22Rv1 (cell line): ENCODE measurements at regions not wholly inside any gene's neighbourhood (a gene's known extent, or its start where the extent isn't known, plus 50 kb on each side); places are given as distances from the start of the nearest gene placed in this dataset.

Source experiments
- ZFX ChIP-seq: fragments of 450-650 bp; IDR thresholded peaks from 2 replicates; pipeline ENCODE4 v1.6.1; 2017; ENCODE audit warnings: antibody characterized with exemption, borderline replicate concordance
- TF ChIP-seq, protein P1 (sequence below): fragments of 450-650 bp; IDR thresholded peaks from 2 replicates; pipeline ENCODE4 v1.5.1; 2017; ENCODE audit warnings: mild to moderate bottlenecking

DNA sequence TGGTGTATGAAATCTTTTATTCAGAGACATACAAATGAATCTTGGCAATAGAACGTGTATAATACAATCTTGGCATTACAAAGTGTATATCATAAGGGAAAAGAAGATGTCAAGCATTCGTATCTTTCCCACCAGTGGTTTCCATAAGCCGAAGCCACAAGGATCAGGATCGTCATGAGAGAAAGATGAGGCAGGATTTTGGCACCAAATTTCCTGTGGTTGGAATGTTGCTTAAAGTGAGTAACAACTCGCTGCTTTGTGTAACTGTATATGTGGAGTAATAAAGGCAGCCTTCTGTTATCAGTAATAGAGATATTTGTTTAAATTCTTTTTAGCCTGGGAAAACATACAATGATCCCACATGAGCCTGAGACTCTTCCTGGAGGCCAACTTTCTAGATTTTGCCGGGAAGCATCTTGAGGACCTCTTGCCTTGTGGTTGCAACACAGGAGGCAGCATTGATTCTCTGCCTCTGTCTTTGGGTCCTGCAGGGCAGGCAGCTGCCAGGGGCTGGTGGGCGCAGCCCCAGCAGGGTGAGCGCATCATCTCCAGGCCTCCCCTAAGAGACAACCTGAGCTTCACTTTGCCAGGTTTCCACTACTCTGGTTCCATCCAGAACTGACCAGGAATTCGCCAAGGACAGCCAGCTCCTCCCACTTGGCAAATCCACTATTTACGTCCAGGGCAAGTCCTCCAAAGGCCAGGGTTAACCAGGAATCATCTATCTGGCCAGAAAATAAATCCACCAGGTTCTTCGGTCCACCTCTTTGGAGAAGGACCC, 230.9 kb upstream of the SULF2 start:
- TF ChIP-seq, protein P1, sequence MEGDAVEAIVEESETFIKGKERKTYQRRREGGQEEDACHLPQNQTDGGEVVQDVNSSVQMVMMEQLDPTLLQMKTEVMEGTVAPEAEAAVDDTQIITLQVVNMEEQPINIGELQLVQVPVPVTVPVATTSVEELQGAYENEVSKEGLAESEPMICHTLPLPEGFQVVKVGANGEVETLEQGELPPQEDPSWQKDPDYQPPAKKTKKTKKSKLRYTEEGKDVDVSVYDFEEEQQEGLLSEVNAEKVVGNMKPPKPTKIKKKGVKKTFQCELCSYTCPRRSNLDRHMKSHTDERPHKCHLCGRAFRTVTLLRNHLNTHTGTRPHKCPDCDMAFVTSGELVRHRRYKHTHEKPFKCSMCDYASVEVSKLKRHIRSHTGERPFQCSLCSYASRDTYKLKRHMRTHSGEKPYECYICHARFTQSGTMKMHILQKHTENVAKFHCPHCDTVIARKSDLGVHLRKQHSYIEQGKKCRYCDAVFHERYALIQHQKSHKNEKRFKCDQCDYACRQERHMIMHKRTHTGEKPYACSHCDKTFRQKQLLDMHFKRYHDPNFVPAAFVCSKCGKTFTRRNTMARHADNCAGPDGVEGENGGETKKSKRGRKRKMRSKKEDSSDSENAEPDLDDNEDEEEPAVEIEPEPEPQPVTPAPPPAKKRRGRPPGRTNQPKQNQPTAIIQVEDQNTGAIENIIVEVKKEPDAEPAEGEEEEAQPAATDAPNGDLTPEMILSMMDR = no peak
- no peak for TF ChIP-seq ZFX
